HG03139 (cell line): ENCODE measurements at regions not wholly inside any gene's neighbourhood (a gene's known extent, or its start where the extent isn't known, plus 50 kb on each side); places are given as distances from the start of the nearest gene placed in this dataset.
"Not testable (repeated sequence)": the region's sequence is repeated elsewhere in the genome, so short reads cannot be mapped to it uniquely, and the experiment has no call there.

ENCODE experiments used
- ATAC-seq: cut with Tn5 transposase; IDR thresholded peaks from one replicate; pipeline ENCODE4 v1.9.1; 2021; ENCODE audit not compliant: unreplicated experiment

DNA sequence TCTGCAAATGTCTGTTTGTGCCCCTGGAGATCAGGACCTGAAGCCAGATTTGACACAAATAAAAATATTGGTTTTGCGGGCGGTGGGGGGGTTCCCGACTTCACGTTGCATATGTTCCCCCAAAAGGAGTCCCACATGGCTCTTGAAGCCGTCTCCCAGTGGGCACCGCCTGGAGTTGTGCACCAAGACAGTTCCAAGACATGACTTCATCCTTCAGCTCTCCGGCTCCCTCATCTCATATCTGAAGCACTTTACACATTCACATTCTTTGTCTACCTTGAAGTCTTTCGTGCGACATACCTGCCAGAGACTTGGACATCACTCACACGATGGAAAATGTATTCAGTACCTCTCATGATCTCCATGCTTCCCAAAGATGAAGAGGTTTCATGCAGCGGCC is 362.8 kb upstream of the FOXK1 start:
- ATAC-seq = no peak

DNA sequence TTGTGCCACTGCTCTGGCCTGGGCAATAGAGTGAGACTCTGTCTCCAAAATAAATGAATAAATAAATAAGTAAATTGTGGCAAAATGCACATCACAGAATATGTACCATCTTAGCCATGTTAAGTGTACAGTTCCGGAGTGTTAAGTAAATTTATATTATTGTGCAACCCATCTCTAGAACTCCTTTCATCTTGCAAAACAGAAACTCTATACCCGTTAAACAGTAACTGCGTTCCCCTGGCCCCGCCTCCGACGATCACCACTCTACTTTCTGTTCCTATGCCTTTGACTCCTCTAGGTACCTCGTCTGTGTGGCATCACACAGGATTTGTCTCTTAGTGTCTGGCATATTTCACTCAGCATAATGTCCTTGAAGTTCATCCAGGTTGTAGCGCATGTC is 356.4 kb upstream of the FOXK1 start:
- ATAC-seq = no peak

DNA sequence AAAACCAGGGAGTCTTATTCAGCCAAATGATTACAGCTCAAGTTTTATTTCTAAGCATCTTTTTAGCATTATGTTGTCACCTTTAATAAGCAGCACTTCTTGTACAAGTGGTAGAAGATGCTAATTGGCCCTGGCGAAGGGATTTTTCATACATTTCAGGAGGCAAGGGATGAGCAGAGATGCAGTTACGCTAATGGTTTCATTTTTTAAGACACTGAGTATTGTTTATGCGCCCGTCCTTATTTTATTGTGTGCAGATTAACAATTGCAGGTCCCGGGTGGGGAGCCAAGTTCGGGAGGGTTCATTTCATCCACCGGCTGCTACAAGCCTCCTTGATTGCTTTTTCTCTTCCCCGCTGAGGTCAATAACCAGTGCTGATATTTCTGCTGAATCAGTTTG is 350.4 kb upstream of the FOXK1 start:
- no peak for ATAC-seq

DNA sequence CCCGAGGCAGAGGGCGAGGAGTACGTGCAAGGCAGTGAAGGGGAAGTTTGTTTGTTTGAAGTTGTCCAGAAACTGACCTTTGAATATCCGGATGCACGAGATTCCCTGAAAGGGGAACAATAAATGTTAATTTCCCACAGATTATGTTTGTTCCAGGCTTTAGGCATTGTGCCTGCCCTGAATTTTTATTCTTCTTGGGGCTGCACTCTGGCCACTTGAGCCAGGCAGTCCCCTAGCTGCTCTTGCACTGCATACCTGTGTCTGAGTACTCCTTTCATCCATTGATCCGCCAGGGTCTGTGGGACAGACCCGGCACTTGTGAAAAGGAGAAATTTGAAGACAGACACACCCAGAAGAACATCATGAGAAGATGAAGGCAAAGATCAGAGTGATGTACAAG is 343.5 kb upstream of the FOXK1 start:
- no peak for ATAC-seq

DNA sequence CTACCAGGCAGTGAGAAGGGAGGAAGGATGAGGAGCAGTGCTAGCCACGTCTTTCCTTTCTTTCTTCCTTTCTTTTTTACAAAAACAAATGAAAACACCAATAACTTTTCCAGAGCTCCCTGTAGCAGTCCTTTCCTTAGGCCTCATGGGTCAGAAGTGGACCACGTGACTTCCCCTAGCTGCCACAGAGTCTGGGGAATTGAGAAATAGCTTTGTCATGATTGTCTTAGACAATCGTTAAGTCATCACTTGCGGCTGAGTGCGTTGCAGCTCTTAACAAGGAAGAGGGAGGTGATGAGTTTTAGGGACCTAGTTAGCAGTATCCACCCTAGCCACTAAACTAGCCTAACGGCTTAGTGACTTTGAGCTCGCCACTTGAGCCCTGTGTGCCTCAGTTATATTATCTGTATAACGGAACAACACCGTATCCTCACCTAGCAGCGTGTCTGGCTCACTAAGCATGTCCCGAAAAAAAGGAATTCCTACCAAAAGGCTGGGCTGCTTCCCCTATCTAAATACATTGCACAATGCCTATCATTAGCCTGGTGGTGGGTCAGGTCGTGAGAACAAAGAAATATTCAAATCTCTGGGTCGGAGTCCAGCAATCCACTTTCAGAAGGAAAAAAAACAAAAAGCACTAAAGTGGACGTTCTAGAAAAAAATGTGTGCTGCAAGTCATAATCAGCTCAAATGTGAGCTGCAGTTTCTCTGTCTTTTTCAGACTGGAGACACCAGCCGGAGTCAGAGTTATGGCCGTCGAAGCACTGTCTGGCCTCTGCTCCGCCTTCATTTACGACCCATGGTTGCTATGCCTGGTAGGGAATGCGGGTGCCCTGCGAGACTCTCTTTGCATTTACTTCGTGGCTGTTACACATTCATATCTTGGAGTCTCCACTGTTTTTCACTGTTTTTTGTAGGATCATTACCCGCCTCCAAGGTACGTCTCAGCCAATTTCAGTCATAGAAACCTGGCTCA is 338.5 kb upstream of the FOXK1 start:
- no peak for ATAC-seq

DNA sequence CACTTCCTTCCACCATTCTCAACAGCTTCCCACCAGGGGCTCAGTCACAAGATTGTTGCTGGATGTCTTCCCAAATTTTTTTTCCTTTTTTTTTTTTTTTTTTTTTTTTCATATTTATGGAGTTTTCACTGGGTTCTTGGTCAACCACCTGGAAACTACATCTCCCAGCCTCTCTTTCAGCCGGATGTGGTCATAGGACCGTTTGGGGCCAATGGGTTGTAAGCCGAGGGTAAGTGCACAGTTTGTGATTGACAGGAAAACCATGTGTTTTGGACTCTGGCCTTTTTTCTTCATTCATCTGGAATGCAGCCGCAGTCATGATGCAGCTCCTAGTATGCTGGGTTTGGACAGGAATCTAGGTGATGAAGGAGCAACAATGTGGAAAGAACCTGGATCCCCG is 337.1 kb upstream of the FOXK1 start:
- no peak for ATAC-seq

DNA sequence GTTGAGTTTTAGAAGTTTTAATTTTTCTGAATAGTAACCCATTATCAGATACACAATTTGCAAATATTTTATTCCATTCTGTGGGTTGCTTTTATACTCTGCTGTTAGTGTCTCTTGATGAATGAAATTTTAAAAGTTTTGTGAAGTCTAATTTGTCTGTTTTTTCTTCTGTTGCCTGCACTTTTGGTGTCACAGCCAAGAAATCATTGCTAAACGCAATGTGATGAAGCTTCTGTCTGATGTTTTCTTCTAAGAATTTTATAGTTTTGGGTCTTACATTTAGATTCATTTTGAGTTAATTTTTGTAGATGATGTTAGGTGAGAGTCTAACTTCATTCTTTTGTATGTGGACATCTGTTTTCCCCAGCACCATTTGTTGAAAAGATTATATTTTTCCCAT is 330.0 kb upstream of the FOXK1 start:
- no peak for ATAC-seq

DNA sequence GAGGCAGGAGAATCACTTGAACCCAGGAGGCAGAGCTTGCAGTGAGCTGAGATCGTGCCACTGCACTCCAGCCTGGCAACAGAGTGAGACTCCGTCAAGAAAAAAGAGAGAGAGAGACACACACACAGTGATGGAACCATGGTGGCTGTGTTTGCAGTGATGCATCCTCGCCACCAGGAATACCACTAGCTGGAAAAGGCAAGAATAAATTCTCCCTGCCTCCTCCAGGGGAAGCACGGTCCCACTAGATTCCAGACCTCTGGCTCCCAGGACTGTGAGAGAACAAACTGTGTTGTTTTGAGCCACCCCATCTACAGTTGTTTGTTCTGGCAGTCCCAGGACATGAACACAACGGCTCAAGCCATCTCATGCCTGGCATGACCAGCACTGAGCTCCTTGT is 320.3 kb upstream of the FOXK1 start:
- no peak for ATAC-seq

DNA sequence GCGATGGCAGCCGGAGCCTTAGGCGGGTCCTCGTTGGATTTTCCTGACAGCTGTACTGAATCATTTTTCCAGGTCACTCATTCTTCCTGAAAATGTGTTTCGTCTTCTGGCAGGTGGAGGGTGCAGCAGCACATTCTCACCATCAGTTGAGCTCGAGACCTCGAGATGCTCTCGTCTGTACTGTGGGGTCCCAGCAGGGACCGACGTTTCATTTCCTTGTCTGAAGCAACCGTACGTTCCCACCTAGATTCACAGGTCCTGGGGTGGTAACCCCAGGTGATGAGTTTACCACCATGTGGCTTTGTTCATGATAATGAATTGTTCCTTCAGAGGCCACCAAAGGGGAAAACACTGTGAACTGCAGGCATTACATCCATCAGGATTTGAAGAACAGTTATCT is 298.5 kb upstream of the FOXK1 start:
- no peak for ATAC-seq

DNA sequence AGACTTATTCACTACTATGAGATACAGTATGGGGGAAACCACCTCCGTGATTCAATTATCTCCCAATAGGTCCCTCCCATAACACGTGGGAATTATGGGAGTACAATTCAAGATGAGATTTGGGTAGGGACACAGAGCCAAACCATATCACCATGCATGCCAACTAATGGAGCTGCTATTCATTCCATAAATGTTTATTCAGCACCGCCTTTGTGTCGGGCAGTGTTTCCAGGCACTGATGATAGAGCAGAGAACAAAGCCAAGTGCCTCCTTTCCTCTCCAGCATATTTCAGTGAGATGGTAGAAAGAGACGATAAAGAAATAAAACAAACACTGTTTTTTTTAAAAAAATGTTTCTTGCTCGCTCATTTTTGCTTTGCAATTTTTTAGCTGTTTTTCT is 295.9 kb upstream of the FOXK1 start:
- no peak for ATAC-seq

DNA sequence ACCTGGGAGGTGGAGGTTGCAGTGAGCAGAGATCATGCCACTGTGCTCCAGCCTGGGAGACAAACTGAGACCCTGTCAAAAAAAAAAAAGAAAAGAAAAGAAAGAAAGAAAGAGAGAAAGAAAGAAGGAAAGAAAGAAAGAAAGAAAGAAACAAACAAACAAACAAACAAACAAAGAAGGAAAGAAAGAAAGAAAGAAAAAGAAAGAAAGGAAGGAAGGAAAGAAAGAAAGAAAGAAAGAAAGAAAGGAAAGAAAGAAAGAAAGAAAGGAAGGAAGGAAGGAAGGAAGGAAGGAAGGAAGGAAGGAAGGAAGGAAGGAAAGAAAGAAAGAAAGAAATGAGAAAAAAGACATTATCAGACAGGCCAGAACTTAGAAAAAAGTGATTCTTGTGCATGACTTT is 291.0 kb upstream of the FOXK1 start:
- ATAC-seq = not testable (repeated sequence)

DNA sequence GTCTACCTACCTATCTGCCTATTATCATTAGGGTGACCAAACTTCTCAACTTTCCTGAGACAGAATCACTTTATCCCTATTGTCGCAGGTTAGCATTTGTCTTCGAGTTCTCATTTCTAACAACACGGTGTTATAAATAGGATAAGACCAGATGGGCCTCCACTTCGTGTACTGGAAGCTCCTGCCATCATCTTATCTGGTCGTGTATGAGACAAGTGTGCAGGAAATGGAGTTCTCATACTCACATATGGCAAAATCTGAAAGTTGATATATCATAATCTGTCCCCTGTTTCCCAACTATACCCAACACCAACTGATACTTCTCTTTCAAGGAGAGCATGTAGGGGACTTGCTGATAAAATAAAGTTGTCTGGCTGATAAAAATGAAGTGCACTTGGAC is 287.4 kb upstream of the FOXK1 start:
- no peak for ATAC-seq

DNA sequence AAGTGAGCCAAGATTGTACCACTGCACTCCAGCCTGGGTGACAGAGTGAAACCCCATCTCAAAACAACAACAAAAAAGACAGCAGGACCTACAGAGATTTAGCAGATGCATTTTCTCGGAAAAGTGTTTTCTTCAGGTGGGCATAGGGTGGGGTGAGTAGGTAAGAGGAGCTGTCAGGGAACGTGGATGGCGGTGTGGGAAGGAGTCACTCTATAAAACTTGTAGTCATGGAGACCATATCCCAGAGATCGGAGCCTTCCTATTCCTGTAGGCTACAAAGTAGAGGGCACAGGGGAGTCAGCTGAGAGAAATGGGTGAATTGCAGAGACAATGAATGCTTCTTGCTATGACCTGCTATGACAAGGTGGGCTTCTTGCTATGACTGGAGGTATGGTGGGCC is 283.0 kb upstream of the FOXK1 start:
- no peak for ATAC-seq

DNA sequence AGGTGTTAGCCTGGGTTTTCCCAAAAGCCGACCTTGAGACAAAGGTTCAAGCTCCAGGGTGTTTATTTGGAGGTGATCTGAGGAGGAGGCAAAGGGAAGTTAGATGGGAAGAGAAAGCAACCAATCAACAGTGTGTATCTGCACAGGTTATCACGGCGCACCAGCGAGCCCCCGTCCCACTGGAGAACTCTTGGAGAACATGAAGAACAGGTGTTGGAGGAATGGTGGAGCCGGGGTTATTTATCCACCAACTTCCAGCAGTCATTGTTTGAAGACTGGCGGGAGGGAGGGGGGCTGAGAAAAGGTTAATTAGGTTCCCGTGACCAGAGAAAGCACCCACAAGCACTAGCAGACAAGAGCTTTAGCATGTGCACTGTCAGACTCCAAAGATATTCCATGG is 282.5 kb upstream of the FOXK1 start:
- ATAC-seq = no peak

DNA sequence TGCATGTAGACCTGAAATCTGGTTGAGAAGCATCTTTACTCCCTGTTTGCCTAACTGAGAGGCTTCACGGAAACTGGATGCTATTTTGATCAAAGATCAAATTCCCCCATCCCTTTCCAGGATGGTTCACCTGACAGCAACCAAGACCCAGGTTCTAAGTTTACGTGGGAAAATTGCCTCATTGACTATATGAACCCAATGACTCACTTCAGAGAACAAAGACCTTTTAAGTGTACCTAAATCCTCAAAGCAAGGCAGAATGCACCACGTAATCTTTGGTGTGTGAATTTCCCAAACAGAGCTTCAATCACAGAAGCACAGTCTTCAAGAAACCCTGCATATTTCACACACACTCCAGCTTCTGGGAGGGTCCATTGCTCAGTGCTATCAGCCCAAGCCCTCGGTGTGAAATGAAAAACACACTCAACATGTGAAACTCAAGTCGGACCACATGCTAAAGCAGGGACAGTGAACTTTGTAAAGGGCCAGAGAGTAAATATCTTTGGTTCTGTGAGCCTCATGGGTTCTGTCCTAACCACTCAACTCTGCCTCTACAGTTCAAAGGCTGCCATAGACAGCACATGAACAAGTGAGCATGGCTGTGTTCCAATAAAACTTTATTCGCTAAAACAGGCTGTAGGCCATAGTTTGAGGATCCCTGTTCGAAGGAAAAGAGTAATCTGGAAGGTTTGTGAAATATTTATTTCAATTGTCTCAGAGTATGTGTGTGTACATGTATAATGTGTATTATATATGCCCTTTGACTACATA is 275.6 kb upstream of the FOXK1 start:
- ATAC-seq = no peak

DNA sequence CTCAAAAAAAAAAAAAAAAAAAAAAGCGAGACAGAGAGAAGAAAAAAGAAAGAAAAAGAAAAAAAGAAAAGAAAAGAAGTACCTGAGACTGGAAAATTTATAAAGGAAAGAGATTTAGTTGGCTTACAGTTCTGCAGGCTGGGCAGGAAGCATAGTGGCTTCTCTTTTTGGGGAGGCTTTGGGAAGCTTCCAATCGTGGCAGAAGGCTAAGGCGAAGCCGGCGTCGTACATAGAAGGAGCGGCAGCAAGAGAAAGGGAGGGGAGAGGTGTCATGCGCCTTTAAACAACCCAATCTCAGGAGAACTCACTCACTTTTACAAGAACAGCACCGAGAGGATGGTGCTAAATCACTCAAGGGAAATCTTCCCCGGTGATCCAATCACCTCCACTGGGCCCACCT is 272.1 kb upstream of the FOXK1 start:
- ATAC-seq = no peak

DNA sequence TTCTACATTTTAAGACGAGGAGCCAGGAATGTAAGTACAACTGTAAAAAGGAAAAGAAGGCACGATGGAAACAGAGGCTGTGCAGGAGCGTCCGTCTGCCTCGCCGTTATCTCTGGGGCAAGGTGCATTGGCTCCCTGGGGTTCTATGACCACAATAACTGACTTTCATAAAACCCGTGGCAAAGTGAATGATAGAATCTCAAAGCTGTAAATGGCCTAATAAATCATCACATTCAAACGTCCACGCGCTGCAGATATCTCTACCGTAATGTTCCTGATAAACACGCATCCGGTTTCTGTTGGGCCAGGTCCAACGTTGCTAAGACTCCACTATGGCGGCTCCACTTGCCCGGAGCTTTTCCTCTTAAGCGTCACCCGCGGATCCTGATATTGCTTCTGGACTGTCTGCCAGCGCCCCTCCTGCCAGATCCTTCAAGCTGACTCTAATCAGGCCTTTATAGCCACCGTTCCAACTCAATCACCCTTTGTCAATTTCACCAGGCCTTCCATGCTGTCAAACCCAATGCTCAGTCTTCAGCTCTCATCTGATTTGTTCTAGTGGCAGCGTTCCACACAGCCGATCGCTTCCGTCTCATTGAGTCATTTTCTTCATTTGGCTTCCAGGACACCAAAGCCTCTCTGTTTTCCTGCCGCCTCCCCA is 265.6 kb upstream of the FOXK1 start:
- no peak for ATAC-seq

DNA sequence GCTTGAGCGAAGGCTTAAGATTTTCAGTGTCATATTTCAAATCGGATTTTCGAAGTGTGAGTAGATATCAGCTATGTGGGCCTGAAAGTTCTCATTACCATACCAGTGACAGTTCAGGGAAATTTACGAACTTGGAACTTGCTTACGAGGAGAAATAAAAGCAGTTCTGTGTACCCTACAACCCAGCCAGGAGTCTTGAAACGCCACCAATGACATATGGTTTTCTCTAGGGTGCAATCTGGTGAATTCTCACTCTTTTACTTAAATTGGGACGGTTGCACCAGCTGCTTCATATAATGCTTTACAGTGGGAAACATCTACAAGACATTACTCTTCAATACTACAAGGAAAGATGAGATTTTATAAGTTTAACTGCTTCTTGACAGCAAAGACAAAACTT is 253.6 kb upstream of the FOXK1 start:
- ATAC-seq = no peak

DNA sequence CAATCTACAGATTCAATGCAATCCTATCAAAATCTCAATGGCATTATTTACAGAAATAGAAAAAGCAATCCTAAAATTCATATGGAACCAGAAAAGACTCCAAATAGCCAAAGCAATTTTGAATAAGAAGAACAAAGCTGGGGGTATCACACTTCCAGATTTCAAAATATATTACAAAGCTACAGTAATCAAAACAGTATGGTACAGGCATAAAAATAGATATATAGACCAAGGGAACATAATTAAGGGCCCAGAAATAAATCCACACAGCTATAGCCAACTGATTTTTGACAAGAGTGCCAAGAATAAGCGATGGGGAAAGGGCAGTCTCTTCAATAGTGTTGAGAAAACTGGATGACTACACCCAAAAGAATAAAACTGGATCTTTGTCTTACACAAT is 251.9 kb upstream of the FOXK1 start:
- no peak for ATAC-seq

DNA sequence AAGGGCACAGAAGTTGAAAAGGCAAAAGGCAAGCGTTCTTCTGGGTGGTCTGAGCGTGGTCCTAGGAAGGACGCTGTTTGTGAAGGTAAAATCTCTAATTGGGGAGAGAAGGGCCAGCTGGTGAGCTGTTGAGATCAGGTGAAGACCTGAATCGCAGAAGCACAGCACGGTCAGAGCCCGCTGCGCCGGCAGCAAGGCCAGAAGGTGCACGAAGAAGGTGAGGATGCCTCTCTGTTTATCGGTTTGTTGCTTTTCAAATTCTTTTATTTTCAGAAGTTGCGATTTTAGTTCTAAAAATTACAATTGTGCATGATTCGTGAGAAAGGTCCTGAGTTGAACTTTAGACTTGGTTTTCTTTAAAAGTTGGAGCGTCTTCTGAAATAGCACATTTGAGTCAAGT is 247.8 kb upstream of the FOXK1 start:
- no peak for ATAC-seq

DNA sequence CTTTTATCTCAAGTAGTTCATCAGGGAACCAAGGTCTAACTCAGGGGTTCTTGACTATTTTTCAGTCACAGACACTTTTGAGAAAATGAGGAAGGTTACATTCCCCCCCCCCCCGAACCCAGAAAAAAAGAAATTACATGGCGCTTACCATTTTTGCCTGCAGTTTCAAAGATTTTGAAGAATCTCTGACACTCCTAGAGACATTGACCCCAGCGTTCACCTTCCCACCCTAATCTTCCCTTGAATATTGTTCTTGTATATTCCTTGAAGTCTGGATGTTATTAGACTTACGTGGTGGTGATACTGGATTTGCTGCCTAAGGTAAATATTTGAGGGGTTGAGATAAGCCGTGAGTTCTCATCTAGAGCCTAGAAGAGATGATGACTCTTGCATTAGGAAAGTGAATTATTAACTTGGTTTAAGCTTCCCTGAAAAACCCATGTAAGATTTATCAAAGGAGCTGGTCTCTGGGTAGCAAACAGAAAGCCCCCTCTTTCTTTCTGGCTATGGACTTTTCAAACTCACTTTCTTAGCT is 245.7 kb upstream of the FOXK1 start:
- no peak for ATAC-seq

DNA sequence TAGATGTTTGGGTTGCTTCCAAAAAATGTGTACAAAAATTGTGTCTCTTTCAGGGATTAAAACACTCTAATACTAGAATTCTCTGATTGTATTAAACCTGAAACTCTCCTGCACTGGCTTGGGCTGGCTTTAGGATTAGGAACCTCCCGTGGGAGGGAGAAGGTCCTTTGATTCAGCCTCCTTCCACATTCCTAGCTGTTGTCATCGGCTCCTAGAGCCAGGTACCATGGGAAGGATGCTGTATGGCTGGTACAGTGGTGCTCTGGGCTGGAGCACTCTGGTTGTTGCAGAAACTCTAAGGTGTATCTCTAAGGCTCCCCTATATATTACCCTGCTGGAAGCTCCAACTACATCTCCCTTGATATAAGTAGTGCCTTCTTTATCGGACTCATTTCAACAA is 245.2 kb upstream of the FOXK1 start:
- no peak for ATAC-seq
